HG02938 (cell line): ENCODE measurements at regions not wholly inside any gene's neighbourhood (a gene's known extent, or its start where the extent isn't known, plus 50 kb on each side); places are given as distances from the start of the nearest gene placed in this dataset.

ENCODE experiments used
- ATAC-seq: cut with Tn5 transposase; IDR thresholded peaks from one replicate; pipeline ENCODE4 v1.9.1; 2021; ENCODE audit warnings: mild to moderate bottlenecking, moderate library complexity; ENCODE audit not compliant: unreplicated experiment

- no peak for ATAC-seq
Measured at GRCh38 chr17:27973258-27974044, 69.0 kb upstream of the NLK start.

DNA sequence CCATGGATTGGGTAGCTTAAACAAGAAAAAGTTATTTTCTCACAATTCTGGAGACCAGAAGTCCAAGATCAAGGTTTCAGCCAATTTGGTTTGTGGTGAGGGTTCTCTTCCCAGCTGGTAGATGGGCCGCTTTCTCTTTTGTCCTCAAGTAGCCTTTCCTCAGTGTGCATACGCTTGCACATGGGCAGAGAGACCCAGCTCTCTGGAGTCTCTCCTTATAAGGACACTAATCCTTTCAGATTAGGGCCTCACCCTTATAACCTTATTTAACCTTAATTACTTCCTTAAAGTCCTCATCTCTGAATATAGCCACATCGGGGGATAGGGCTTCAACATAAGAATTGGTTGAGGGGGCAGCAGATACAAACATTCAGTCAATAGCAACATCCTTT, 68.4 kb upstream of the NLK start:
- no peak for ATAC-seq

- ATAC-seq, result no peak
Measured at GRCh38 chr17:27974531-27975145, 67.8 kb upstream of the NLK start.

DNA sequence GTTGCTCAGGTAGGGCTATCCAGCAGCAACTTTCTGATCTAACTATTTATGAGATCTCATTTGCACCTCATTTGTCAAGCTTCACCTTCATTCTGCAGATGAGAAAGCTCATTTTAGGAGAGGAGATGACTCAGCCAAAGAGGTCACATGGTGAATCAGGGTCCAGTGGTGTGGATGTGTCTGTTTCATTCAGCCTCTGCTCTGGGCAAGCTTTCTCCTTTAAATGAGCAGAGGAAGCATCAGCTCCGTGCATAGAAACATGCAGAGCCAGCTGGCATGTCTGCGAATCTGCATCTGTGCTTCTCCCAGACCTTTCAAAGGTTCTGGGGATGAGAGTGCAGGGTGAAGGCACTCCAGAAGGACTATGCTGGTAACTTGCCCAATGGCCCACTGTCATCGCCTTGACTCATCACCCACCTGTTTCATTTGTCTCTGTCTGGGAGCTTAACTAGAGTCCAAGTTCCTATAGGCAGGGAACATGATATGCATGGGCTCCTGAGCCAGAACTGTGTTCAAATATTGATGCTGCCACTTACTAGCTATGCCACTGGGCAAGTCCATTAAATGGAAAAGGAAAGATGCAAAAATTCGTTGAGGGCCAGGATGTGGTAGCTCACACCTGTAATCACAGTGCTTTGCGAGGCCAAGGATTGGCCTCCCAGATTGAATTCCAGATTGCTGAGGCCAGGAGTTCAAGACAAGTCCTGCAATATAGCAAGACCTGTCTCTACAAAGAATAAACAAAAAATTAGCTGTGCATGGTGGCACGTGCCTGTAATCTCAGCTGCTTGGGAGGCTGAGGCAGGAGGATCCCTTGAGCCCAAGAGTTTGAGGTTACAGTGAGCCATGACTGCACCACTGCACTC, 67.1 kb upstream of the NLK start:
- no peak for ATAC-seq

GRCh38 chr17:27976331-27976730, 66.1 kb upstream of the NLK start:
- peak; percentile 58 for ATAC-seq

- ATAC-seq, result no peak
Measured at GRCh38 chr17:27977751-27978688, 64.5 kb upstream of the NLK start.

- ATAC-seq, result no peak
Measured at GRCh38 chr17:27978689-27979175, 63.7 kb upstream of the NLK start.

DNA sequence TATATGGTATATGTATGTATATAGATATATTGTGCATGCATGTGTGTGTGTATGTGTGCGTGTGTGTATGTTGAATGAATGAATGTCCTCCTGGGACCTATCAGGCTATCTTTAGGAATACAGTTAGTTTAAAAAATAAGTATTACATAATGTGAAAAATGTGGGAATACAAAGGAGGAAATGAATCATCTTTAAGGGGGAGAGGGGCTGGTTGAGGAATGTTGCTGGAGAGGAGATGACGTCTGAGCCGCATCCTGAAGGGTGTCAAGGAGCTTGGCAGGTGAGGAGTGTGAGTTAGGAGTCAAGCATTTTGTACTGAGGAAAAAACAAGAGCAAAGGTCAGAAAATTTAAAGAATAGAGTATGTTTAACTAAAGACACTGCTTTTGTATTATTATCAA, 62.4 kb upstream of the NLK start:
- ATAC-seq, result no peak

GRCh38 chr17:27981978-27982377, 60.5 kb upstream of the NLK start:
- ATAC-seq, result no peak

DNA sequence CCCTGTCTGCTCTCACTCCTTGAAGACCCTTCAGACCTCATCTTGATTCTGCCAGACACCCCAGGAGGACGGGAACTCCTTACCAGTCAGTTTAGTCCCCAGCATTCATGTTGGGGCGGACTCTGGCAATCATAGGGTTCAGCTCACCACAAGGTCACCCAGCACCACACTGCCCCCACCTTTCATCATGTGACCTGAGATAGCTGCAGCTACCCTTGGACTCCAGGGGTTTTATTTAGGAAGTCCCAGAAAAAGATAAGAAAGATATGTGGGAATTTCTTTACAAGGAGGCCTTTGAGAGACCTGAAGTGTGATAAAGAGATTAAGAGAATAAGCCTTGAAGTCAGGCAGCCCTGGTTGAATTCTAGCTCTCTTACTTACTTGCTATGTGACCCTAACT, 59.8 kb upstream of the NLK start:
- ATAC-seq, result no peak

- ATAC-seq, result no peak
Measured at GRCh38 chr17:27983853-27984252, 58.6 kb upstream of the NLK start.

DNA sequence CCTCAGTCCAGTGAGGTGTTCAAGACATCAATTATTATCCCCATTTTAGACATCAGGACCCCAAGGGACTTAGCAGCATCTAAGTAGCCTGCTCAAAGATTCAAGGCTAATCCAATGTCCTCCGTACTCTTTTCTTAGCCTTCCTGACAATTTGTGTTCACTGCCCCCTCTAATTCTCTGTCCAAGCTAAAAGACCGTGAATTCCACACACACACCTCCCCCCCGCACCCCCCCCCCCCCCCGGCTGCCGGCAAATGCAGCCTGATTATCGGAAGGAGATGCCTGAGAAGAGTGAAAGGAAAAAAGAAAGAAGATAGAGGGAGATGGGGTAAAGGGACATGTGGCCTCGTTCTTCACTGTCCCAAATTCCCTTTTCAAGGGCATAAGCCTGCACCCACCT, 58.1 kb upstream of the NLK start:
- no peak for ATAC-seq

DNA sequence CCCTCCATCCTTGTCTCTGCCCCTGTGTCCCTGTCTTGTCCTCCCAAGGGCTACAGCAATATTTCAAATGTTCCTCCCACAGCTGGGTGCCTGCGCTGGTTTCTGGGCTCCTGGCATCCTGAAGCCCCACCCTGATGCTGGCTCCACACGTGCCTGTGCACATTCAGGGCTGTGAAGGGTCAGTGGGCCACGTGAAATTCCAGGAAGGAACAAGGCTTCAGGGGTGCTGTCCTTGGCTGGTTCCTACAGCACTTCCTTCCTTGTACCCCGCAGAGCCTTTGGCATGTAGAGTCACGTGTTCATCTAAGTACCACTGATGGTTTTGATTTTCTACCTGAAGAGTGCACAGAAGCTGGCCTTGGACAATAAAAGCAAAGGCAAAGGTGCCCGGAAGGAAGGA, 57.7 kb upstream of the NLK start:
- ATAC-seq, result no peak

DNA sequence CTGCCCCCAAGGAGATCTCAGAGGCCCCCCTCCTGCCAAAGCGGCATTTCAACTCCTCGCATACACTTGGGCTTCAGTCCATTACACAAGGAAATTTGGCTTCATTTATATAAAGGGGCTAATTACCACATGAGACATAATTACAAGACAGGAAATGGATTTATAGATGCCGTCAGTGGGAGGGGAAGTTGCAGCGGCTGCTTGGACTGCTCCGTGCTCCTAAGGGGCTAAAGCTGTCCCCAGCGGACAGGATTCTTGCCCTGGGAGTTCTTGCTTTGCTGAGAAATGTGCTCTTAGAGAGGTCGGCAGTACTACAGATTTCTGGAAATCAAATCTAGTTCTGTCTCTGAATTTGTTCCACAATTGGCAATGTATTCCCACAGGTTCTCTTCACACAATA, 57.2 kb upstream of the NLK start:
- no peak for ATAC-seq

- no peak for ATAC-seq
Measured at GRCh38 chr17:27985736-27986399, 56.6 kb upstream of the NLK start.

- ATAC-seq, result no peak
Measured at GRCh38 chr17:27986805-27987684, 55.4 kb upstream of the NLK start.

DNA sequence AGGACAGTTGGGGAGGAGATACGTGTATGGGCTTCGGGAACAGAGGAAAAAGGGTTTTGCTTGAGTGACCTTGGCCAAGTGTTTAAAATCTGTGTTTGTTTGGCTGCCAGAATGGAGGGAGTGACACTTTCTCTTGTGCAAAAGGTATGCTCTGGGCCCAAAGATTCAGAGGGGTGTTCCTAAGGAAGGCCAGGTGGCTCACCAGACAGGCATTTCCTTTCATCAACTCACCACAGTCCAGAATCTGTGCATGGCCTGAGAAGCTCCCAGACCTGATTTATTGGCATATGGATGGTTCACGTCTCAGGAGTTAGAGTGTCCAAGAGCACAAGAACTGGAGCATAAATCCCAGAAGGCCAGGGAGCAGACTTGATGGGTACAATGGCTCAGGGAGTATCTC, 53.4 kb upstream of the NLK start:
- no peak for ATAC-seq

DNA sequence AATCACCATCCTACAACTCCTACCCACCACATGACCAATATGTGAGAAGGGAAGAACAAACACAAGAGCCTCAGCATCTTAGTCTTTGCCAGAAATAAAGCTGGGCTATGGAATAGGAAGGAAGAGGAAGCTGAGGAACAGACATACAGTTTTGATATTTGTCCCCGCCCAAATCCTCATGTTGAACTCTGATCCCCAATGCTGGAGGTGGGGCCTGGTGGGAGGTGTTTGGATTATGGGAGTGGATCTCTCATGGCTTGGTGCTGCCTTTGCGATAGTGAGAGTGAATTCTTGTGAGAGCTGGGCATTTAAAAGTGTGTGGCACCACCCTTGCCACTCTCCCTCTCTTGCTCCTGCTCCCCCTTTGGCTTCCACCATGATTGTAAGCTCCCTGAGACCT, 52.4 kb upstream of the NLK start:
- no peak for ATAC-seq

DNA sequence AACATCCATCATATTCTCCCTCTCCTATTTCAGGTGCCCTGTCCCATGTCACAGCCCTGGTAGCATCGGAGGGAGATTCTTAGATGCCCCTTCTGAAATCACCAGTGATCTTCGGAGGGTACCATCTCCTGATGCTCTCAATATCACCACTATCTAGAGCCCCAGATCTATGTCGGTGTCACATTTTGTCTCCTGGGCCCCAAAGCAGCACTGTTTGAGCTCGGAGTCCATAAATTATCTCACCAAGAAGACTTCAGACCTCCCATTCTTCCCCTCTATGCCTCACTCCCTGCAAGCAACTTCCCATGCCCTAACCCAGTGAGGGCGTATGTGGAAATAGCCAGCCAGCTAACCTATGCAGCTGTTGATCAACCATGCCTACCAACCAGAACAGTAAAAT, 51.5 kb upstream of the NLK start:
- ATAC-seq, result no peak
